ENCODE measurements at regions not wholly inside any gene's neighbourhood (a gene's known extent, or its start where the extent isn't known, plus 50 kb on each side); places are given as distances from the start of the nearest gene placed in this dataset.

GRCh38 chr5:33283243-33283642 lies 157.5 kb upstream of the TARS1 start:
- Histone ChIP-seq H2AFZ (ENCODE audit: low read length) (no peak overlapping the region), H3K27ac (ENCODE audit: extremely low read length, insufficient read depth, low read length) (no peak overlapping the region), H3K79me2 (ENCODE audit: insufficient read depth, low read length) (no peaks in the 10 kb centered on the region), H3K36me3 (replicated peaks in 1 of 2; ENCODE audit: control insufficient read depth in 1 of 2, insufficient read depth in 2 of 2, low read length in 2 of 2) (no peaks in the 10 kb centered on the region), H3K4me2 (ENCODE audit: low read depth, low read length) (no peak overlapping the region), H3K9me3 (ENCODE audit: low read length) (no peaks in the 10 kb centered on the region), H3K4me1 (ENCODE audit: insufficient read depth, low read length) (no peaks in the 10 kb centered on the region), H3K9ac (ENCODE audit: insufficient read depth, low read depth, low read length) (no peak overlapping the region), H3K4me3 (replicated peaks in 1 of 3; ENCODE audit: insufficient read depth in 1 of 3, low read depth in 2 of 3, low read length in 3 of 3) (no peak overlapping the region), H4K20me1 (ENCODE audit: insufficient read depth, low read length) (no peaks in the 10 kb centered on the region), H3K27me3 (ENCODE audit: control insufficient read depth in 1 of 2, insufficient read depth in 2 of 2, low read length in 2 of 2) (no peaks in the 10 kb centered on the region)
- ChIA-PET POLR2A (no interaction called here), CTCF (ENCODE audit: low intra/inter-chr PET ratio, low total read pairs) (no interaction called here)
- BruUV-seq (replicated peaks) = no TSS peak
- intact Hi-C loops (cut with micrococcal nuclease; ENCODE audit: unreplicated experiment) = no loop called here
- in situ Hi-C loops (cut with HindIII; ENCODE audit: extremely low pct_ligation_motif_present, low pct_unique_long_range_greater_than_20kb) = no loop called here
- ATAC-seq (no peak), FAIRE-seq (no peak), DNase-seq (ENCODE audit: low spot score) (no peak)
- TF ChIP-seq U2AF2 (IDR thresholded peaks at IDR 0.05; ENCODE audit: low read depth, low read length) = no peak
- TF ChIP-seq, protein P1, sequence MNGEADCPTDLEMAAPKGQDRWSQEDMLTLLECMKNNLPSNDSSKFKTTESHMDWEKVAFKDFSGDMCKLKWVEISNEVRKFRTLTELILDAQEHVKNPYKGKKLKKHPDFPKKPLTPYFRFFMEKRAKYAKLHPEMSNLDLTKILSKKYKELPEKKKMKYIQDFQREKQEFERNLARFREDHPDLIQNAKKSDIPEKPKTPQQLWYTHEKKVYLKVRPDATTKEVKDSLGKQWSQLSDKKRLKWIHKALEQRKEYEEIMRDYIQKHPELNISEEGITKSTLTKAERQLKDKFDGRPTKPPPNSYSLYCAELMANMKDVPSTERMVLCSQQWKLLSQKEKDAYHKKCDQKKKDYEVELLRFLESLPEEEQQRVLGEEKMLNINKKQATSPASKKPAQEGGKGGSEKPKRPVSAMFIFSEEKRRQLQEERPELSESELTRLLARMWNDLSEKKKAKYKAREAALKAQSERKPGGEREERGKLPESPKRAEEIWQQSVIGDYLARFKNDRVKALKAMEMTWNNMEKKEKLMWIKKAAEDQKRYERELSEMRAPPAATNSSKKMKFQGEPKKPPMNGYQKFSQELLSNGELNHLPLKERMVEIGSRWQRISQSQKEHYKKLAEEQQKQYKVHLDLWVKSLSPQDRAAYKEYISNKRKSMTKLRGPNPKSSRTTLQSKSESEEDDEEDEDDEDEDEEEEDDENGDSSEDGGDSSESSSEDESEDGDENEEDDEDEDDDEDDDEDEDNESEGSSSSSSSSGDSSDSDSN (CRISPR knock-in tag; IDR thresholded peaks at IDR 0.05) = no peak
- no peak for TF ChIP-seq ZNF747 (CRISPR knock-in tag; IDR thresholded peaks at IDR 0.05; ENCODE audit: borderline replicate concordance)
- TF ChIP-seq, protein P2, sequence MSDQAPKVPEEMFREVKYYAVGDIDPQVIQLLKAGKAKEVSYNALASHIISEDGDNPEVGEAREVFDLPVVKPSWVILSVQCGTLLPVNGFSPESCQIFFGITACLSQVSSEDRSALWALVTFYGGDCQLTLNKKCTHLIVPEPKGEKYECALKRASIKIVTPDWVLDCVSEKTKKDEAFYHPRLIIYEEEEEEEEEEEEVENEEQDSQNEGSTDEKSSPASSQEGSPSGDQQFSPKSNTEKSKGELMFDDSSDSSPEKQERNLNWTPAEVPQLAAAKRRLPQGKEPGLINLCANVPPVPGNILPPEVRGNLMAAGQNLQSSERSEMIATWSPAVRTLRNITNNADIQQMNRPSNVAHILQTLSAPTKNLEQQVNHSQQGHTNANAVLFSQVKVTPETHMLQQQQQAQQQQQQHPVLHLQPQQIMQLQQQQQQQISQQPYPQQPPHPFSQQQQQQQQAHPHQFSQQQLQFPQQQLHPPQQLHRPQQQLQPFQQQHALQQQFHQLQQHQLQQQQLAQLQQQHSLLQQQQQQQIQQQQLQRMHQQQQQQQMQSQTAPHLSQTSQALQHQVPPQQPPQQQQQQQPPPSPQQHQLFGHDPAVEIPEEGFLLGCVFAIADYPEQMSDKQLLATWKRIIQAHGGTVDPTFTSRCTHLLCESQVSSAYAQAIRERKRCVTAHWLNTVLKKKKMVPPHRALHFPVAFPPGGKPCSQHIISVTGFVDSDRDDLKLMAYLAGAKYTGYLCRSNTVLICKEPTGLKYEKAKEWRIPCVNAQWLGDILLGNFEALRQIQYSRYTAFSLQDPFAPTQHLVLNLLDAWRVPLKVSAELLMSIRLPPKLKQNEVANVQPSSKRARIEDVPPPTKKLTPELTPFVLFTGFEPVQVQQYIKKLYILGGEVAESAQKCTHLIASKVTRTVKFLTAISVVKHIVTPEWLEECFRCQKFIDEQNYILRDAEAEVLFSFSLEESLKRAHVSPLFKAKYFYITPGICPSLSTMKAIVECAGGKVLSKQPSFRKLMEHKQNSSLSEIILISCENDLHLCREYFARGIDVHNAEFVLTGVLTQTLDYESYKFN (CRISPR knock-in tag; conservative IDR thresholded peaks at IDR 0.05) = no peak
- no peak for TF ChIP-seq ZNF407 (CRISPR knock-in tag; IDR thresholded peaks at IDR 0.05; ENCODE audit: not compliant biosample characterization)
- no peak for TF ChIP-seq RFX3 (CRISPR knock-in tag; IDR thresholded peaks at IDR 0.05)
- no peak for TF ChIP-seq GTF2F1 (IDR thresholded peaks at IDR 0.05; ENCODE audit: low read length)
- no peak for TF ChIP-seq ZNF337 (CRISPR knock-in tag; IDR thresholded peaks at IDR 0.05; ENCODE audit: borderline replicate concordance, low read depth)
- no peak for TF ChIP-seq ZNF276 (CRISPR knock-in tag; IDR thresholded peaks at IDR 0.05; ENCODE audit: low read depth)
